IPS-18c (cell line): ENCODE measurements at regions not wholly inside any gene's neighbourhood (a gene's known extent, or its start where the extent isn't known, plus 50 kb on each side); places are given as distances from the start of the nearest gene placed in this dataset.
"Not testable (repeated sequence)": the region's sequence is repeated elsewhere in the genome, so short reads cannot be mapped to it uniquely, and the experiment has no call there.

Experiments
- H3K4me3 ChIP-seq: 2 replicates; pipeline ENCODE4 v1.7.0; 2013; ENCODE audit warnings: low read depth, mild to moderate bottlenecking, low read length, moderate library complexity; ENCODE audit not compliant: insufficient read depth
- H3K9me3 ChIP-seq: one replicate; pipeline ENCODE4 v1.6.1; 2013; ENCODE audit warnings: mild to moderate bottlenecking, low read length, moderate library complexity; ENCODE audit not compliant: control insufficient read depth, insufficient read depth

DNA sequence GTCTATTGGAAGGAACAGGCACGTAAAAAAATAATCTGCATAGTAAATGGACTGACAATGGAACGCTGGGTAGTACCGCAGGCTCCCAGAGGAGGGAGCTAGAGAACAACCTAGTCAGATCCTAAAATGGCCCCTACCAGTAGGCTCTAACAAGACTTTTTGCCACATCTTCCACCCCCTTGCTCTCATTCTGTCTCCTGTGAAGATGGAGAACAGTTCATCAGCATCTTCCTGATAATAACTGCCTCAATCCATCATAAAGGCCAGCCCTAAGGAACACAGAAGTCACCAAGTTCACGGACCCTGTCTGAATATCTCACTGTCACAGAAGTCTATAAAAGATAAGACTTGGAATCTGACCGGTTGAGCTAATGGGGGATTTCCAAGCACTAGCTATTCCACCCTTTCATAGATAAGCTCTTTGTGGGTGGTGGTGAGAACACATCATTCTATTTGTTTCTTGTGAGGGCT is 133.4 kb downstream of the SLC1A3 start:
- H3K9me3 ChIP-seq: no peaks in the 10 kb centered on the region
- H3K4me3 ChIP-seq: no peak overlapping the region

DNA sequence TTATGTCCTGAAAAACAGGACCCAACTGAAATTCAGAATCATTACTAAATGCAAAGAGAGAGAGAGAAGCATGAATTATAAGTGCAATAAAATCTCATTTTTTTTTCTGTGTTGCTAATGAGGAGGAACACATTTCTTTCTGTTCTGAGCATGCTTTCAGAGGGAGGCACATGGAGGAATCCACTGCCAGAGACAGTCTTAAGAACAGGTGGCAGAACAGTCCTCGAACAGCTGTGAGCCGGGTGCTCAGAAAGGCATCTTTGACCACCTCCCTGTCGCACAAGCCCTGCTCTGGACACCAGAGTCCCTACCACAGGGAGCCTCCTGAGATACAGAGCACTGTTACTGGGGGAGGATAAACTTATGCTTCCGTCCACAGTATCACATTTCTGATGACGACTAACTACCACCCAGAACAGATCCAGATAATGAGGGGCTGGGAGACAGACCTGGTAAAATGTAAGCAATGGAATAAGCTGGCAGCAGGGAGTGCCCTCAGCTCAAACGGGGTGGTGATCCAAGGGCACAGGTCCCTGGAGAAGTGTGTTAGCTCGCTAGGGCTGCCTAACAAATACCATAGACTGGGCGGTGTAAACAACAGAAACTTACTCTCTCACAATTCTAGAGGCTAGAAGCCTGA is 134.0 kb downstream of the SLC1A3 start:
- no peaks in the 10 kb centered on the region for H3K9me3 ChIP-seq
- H3K4me3 ChIP-seq: no peak overlapping the region

DNA sequence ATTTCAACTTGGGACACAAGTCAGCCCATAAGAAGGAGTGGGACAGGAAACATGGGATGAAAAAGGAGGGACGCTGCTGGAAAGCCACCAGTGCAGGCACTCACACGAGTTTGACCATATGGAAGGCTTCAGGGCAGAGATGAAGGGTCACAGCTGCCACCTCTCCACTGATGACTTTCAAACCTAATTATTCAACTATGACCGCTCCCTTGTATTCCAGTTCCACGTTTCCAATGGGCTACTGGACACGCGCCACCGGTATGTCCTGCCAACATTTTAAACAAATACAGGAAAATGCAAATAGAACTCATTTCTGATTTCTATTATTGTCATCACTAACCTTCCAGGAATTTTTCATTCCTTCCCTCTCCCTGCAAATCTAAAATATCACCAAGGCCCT is 134.7 kb downstream of the SLC1A3 start:
- H3K4me3 ChIP-seq: no peak overlapping the region

GRCh38 chr5:36743891-36744772 is 132.4 kb upstream of the NIPBL start:
- Histone ChIP-seq H3K9me3 (no peaks in the 10 kb centered on the region), H3K4me3 (peak overlapping the region; percentile 75; the same call in 1 of the 2 replicates)

More for the DNA sequence above, 134.7 kb downstream of the SLC1A3 start:
- no peaks in the 10 kb centered on the region for H3K9me3 ChIP-seq

GRCh38 chr5:36744773-36745589 is 131.6 kb upstream of the NIPBL start:
- Histone ChIP-seq H3K9me3 (no peaks in the 10 kb centered on the region), H3K4me3 (peak overlapping the region; percentile 75)

- H3K9me3 ChIP-seq, H3K4me3 ChIP-seq: not testable (repeated sequence)
These were observed 128.8 kb upstream of the NIPBL start for GRCh38 chr5:36747794-36748193.

DNA sequence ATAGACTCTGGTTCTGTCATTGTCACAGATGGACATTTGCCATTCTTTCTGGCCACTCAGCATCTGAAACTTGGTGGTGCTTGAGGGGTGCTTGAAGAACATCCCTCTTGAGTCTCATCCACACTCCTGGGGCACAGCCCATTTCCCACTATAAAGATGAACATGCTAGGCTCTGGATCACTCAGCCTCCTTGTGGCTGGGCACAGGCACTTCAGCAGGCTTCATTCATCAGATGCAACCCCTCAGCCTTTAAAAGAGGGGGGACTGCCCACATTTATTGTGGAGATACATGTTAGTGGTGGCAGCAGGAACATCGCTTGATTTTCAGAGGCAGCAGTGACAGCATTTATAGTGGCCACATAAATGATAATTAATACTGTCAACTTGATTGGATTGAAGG is 124.7 kb upstream of the NIPBL start:
- H3K9me3 ChIP-seq: no peaks in the 10 kb centered on the region
- H3K4me3 ChIP-seq: no peak overlapping the region

- Histone ChIP-seq H3K4me3 (no peak overlapping the region), H3K9me3 (no peaks in the 10 kb centered on the region)
These were observed 121.2 kb upstream of the NIPBL start for GRCh38 chr5:36755342-36755741.

- Histone ChIP-seq H3K4me3 (no peak overlapping the region), H3K9me3 (no peaks in the 10 kb centered on the region)
These were observed 120.6 kb upstream of the NIPBL start for GRCh38 chr5:36755920-36756488.

GRCh38 chr5:36756848-36757247 is 119.7 kb upstream of the NIPBL start:
- no peak overlapping the region for H3K4me3 ChIP-seq
- no peaks in the 10 kb centered on the region for H3K9me3 ChIP-seq

DNA sequence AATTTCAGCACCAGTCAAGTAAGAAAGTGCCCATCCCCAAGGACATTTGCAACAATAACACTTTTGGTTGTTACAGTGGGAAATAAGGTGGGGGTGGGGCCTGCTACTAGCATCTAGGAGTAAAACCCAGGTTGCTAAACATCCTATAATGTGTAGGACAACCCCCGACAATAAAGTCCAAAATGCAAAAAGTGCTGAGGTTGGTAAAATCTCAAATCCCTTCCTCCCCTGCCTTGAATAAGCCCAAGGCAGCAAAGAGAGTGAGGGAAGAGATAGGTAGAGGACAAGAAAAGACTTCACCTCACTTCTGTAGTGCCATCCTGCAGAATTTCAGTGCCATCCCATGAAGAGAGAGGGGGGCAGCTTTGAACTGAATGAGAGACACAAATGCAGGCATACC is 117.5 kb upstream of the NIPBL start:
- no peak overlapping the region for H3K4me3 ChIP-seq
- no peaks in the 10 kb centered on the region for H3K9me3 ChIP-seq

DNA sequence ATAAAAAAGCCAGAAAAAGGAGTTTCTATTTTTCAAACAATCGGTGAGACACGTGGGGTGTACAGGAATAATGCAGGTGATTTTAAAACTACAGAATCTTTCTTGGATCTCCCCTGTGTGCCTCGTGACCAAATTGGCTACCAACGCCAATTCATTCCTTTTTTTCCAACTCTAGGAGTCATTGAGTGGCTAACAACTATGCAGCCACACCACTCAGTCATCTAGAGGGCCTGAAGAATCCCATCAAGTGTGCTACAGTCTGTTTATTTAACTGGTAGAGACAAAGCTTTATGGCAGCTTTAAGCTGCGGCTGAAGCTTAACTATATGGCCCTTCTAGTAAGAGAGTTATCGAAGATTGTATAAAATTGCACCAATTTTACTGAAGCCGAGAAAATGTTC is 113.1 kb upstream of the NIPBL start:
- H3K4me3 ChIP-seq: no peak overlapping the region
- H3K9me3 ChIP-seq: no peaks in the 10 kb centered on the region

DNA sequence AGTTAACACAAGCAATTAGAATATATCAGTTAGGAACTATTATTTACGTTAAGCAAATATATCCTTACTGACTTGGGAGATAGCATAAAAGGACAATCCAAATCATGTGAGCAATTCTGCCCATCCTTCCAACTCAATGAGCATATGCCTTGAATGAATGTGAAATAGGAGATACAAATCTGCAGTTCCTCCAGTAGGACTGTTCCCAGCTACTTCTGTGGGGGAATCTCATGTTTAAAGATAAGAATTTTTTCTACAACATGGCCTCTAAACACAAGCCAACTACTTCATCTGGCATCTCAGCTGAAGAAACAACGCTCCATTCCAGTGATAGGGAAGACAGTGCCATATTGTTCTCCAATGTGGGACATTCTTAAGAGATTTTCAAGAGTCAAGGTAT is 110.7 kb upstream of the NIPBL start:
- Histone ChIP-seq H3K9me3 (no peaks in the 10 kb centered on the region), H3K4me3 (no peak overlapping the region)

- no peaks in the 10 kb centered on the region for H3K9me3 ChIP-seq
- H3K4me3 ChIP-seq: no peak overlapping the region
These were observed 109.6 kb upstream of the NIPBL start for GRCh38 chr5:36766981-36767380.

DNA sequence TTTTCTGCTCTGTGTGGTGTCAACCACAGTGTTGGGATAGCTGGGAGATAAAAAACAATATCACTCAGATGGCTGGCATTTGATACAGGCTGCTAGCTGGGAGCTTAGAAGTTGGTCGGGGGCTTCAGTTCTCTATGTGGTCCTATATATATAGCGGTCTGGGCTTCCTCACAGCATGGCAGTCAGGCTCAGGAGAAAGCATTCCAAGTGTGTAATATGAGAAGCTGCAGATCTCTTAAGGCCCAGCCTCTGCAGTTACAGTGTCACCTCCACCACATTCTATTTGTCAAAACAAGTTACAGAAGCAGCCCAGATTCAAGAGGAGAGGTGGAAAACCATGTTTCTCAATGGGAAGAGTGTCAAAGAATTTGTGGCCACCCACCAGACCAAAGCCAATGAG is 108.1 kb upstream of the NIPBL start:
- no peaks in the 10 kb centered on the region for H3K9me3 ChIP-seq
- H3K4me3 ChIP-seq: no peak overlapping the region

- Histone ChIP-seq H3K4me3 (no peak overlapping the region), H3K9me3 (no peaks in the 10 kb centered on the region)
These were observed 107.3 kb upstream of the NIPBL start for GRCh38 chr5:36769129-36769770.

DNA sequence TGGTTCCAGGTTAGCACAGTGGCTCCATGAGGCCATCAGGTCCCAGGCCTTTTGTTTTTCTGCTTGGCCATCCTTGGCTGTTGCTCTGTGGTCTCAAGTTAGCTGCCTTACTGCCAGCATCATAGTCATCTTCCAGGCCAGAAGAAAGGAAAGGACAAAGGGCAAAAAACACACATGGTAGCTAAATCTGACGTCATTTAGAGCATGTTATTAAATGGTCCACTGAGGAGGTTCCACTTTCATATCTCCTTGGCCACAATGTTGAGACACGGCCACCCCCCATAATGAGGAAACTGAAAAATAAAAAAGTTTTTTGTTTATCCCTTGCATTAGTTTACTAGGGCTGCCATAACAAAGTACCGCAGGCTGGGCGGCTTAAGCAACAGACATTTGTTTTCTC is 106.4 kb upstream of the NIPBL start:
- Histone ChIP-seq H3K4me3 (no peak overlapping the region), H3K9me3 (no peaks in the 10 kb centered on the region)
